Neural progenitor cell (in vitro differentiated cells): ENCODE measurements at regions not wholly inside any gene's neighbourhood (a gene's known extent, or its start where the extent isn't known, plus 50 kb on each side); places are given as distances from the start of the nearest gene placed in this dataset.

ENCODE experiments used
- DNase-seq: peaks from one replicate; pipeline ENCODE4 v3.0.0-alpha.2; 2016; ENCODE audit warnings: low spot score
- H2AFZ ChIP-seq: fragments of 200-600 bp; sonication (generic); replicated peaks from 2 replicates; pipeline ENCODE4 v1.6.1; 2016; ENCODE audit warnings: antibody characterized with exemption
- H3F3A ChIP-seq: fragments of 200-600 bp; sonication (generic); 2 replicates; pipeline ENCODE4 v1.6.1; 2016; ENCODE audit warnings: antibody characterized with exemption, low read depth
- H3K27ac ChIP-seq: fragments of 200-600 bp; sonication (generic); 2 replicates; pipeline ENCODE4 v1.5.1; 2016; ENCODE audit warnings: mild to moderate bottlenecking
- H3K27me3 ChIP-seq: fragments of 200-600 bp; sonication (generic); 2 replicates; pipeline ENCODE4 v1.6.1; 2016; ENCODE audit warnings: mild to moderate bottlenecking, moderate library complexity
- H3K36me3 ChIP-seq: fragments of 200-600 bp; sonication (generic); 2 replicates; pipeline ENCODE4 v1.5.1; 2016
- H3K4me1 ChIP-seq: fragments of 200-600 bp; sonication (generic); 2 replicates; pipeline ENCODE4 v1.6.1; 2016; ENCODE audit warnings: mixed run types
- H3K4me2 ChIP-seq: fragments of 200-600 bp; sonication (generic); 2 replicates; pipeline ENCODE4 v1.6.1; 2016
- H3K4me3 ChIP-seq: fragments of 200-600 bp; sonication (generic); 2 replicates; pipeline ENCODE4 v1.5.1; 2016
- H3K79me2 ChIP-seq: fragments of 200-600 bp; sonication (generic); 2 replicates; pipeline ENCODE4 v1.6.1; 2016; ENCODE audit warnings: low read depth
- H3K9ac ChIP-seq: fragments of 200-600 bp; sonication (generic); 2 replicates; pipeline ENCODE4 v1.6.1; 2016
- H3K9me3 ChIP-seq: fragments of 200-600 bp; sonication (generic); 2 replicates; pipeline ENCODE4 v1.5.1; 2016; ENCODE audit warnings: low read depth
- H4K20me1 ChIP-seq: fragments of 200-600 bp; sonication (generic); 2 replicates; pipeline ENCODE4 v1.6.1; 2016; ENCODE audit warnings: low read depth
- H3K27ac Mint-ChIP-seq: 3 replicates; pipeline ENCODE4 v1.8.0; 2021; ENCODE audit warnings: mixed read lengths
- H3K27me3 Mint-ChIP-seq: 2 replicates; pipeline ENCODE4 v1.8.0; 2022; ENCODE audit warnings: low read depth, mild to moderate bottlenecking, inconsistent platforms, moderate library complexity, mixed read lengths; ENCODE audit not compliant: insufficient read depth
- H3K36me3 Mint-ChIP-seq: 3 replicates; pipeline ENCODE4 v1.8.0; 2021; ENCODE audit warnings: mixed read lengths
- H3K4me1 Mint-ChIP-seq: 3 replicates; pipeline ENCODE4 v1.8.0; 2021; ENCODE audit warnings: mixed read lengths
- H3K4me3 Mint-ChIP-seq: 3 replicates; pipeline ENCODE4 v1.8.0; 2021; ENCODE audit warnings: mild to moderate bottlenecking, moderate library complexity, mixed read lengths
- H3K9me3 Mint-ChIP-seq: 3 replicates; pipeline ENCODE4 v1.8.0; 2020; ENCODE audit warnings: mixed read lengths
- EZH2 ChIP-seq: fragments of 200-600 bp; sonication (generic); IDR thresholded peaks from 2 replicates; pipeline ENCODE4 v1.6.1; 2017; ENCODE audit warnings: antibody characterized with exemption, mild to moderate bottlenecking, moderate library complexity
- EZH2phosphoT487 ChIP-seq: fragments of 200-600 bp; sonication (generic); IDR thresholded peaks from 2 replicates; pipeline ENCODE4 v1.6.1; 2017; ENCODE audit warnings: antibody characterized with exemption
- TF ChIP-seq, protein P1 (sequence below): fragments of 200-600 bp; sonication (generic); IDR thresholded peaks from 2 replicates; pipeline ENCODE4 v1.5.1; 2017; ENCODE audit warnings: antibody characterized with exemption, mild to moderate bottlenecking

DNA sequence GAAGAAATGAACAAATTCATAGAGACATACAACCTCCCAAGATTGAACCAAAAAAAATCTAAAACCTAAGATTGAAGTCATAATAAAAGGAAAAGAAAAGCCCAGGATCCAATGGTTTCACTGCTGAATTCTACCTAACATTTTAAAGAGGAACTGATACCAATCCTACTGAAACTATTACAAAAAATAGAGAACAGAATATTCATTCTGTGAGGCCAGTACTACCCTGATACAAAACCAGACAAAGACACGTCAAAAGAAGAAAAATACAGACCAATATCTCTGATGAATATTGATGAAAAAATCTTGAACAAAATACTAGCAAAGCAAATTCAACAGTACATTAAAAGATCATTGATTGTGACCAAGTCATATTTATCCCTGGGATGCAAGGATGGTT lies 128.5 kb upstream of the STEAP1 start:
- TF ChIP-seq EZH2phosphoT487, result no peak
- TF ChIP-seq, protein P1, sequence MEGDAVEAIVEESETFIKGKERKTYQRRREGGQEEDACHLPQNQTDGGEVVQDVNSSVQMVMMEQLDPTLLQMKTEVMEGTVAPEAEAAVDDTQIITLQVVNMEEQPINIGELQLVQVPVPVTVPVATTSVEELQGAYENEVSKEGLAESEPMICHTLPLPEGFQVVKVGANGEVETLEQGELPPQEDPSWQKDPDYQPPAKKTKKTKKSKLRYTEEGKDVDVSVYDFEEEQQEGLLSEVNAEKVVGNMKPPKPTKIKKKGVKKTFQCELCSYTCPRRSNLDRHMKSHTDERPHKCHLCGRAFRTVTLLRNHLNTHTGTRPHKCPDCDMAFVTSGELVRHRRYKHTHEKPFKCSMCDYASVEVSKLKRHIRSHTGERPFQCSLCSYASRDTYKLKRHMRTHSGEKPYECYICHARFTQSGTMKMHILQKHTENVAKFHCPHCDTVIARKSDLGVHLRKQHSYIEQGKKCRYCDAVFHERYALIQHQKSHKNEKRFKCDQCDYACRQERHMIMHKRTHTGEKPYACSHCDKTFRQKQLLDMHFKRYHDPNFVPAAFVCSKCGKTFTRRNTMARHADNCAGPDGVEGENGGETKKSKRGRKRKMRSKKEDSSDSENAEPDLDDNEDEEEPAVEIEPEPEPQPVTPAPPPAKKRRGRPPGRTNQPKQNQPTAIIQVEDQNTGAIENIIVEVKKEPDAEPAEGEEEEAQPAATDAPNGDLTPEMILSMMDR, result no peak
- no peak for TF ChIP-seq EZH2
- Mint-ChIP-seq H3K4me1 (no peaks in the 10 kb centered on the region), H3K36me3 (no peaks in the 10 kb centered on the region), H3K27me3 (peaks cover 2% of the 10 kb centered on the region), H3K9me3 (peaks cover 5% of the 10 kb centered on the region), H3K4me3 (no peak overlapping the region), H3K27ac (no peak overlapping the region)
- H3K4me1 ChIP-seq, result no peaks in the 10 kb centered on the region
- peaks cover 4% of the 10 kb centered on the region for H3K36me3 ChIP-seq
- H3K4me2 ChIP-seq, result no peak overlapping the region
- H3K9me3 ChIP-seq, result no peaks in the 10 kb centered on the region
- H3K4me3 ChIP-seq, result no peak overlapping the region
- no peaks in the 10 kb centered on the region for H3K79me2 ChIP-seq
- H3K27me3 ChIP-seq, result no peaks in the 10 kb centered on the region
- no peak for DNase-seq
- H3K27ac ChIP-seq, result no peak overlapping the region
- H3K9ac ChIP-seq, result no peak overlapping the region
- no peaks in the 10 kb centered on the region for H4K20me1 ChIP-seq
- H3F3A ChIP-seq, result no peaks in the 10 kb centered on the region
- H2AFZ ChIP-seq, result no peak overlapping the region

GRCh38 chr7:90033850-90034249 lies 120.4 kb upstream of the STEAP1 start:
- Mint-ChIP-seq H3K4me3 (no peak overlapping the region), H3K4me1 (peaks cover 12% of the 10 kb centered on the region), H3K9me3 (no peaks in the 10 kb centered on the region), H3K27me3 (peaks cover 3% of the 10 kb centered on the region), H3K36me3 (no peaks in the 10 kb centered on the region), H3K27ac (no peak overlapping the region)
- Histone ChIP-seq H3K27me3 (no peaks in the 10 kb centered on the region), H2AFZ (no peak overlapping the region), H3K27ac (no peak overlapping the region), H4K20me1 (no peaks in the 10 kb centered on the region), H3F3A (no peaks in the 10 kb centered on the region), H3K4me1 (no peaks in the 10 kb centered on the region), H3K4me3 (no peak overlapping the region), H3K4me2 (no peak overlapping the region), H3K36me3 (no peaks in the 10 kb centered on the region), H3K79me2 (no peaks in the 10 kb centered on the region), H3K9me3 (no peaks in the 10 kb centered on the region), H3K9ac (no peak overlapping the region)
- TF ChIP-seq EZH2phosphoT487 (no peak), EZH2 (no peak)
- TF ChIP-seq, protein P1, result no peak
- no peak for DNase-seq

DNA sequence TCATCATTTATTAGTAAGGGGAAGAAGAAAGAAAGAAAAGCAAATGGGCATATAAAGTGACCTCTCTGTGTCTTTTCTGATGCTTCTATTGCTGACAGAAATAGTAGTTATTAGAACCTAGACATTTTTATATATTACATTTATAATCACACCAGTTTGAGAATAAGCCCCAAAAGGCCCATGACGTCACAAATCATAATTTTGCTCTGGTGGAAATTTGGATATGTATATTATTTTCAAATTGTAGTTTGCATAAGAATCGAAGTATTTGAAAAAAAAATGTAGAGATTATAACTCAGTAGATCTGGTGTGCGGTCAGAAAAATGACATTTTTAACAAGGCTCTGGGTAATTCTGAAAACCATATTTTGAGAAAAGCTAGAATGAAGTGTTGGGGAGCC lies 101.2 kb upstream of the STEAP1 start:
- no peak overlapping the region for H3K27ac Mint-ChIP-seq
- Histone ChIP-seq H3K27ac (no peak overlapping the region), H3K36me3 (no peaks in the 10 kb centered on the region), H3K4me3 (no peak overlapping the region), H3K27me3 (no peaks in the 10 kb centered on the region), H3K9me3 (no peaks in the 10 kb centered on the region), H3K4me1 (no peaks in the 10 kb centered on the region), H3K4me2 (no peak overlapping the region), H4K20me1 (no peaks in the 10 kb centered on the region), H3K79me2 (no peaks in the 10 kb centered on the region), H2AFZ (no peak overlapping the region), H3K9ac (no peak overlapping the region), H3F3A (no peaks in the 10 kb centered on the region)
- TF ChIP-seq EZH2, result no peak
- no peaks in the 10 kb centered on the region for H3K4me1 Mint-ChIP-seq
- no peak overlapping the region for H3K4me3 Mint-ChIP-seq
- no peaks in the 10 kb centered on the region for H3K27me3 Mint-ChIP-seq
- DNase-seq, result no peak
- H3K36me3 Mint-ChIP-seq, result no peaks in the 10 kb centered on the region
- no peaks in the 10 kb centered on the region for H3K9me3 Mint-ChIP-seq

GRCh38 chr7:90061077-90061476 lies 93.2 kb upstream of the STEAP1 start:
- H2AFZ ChIP-seq, result no peak overlapping the region
- H3K4me3 ChIP-seq, result no peak overlapping the region
- H3K4me3 Mint-ChIP-seq, result no peak overlapping the region
- H4K20me1 ChIP-seq, result no peaks in the 10 kb centered on the region
- H3K4me1 ChIP-seq, result no peaks in the 10 kb centered on the region
- H3K36me3 Mint-ChIP-seq, result no peaks in the 10 kb centered on the region
- DNase-seq, result no peak
- no peaks in the 10 kb centered on the region for H3K9me3 Mint-ChIP-seq
- H3K9ac ChIP-seq, result no peak overlapping the region
- no peak overlapping the region for H3K27ac ChIP-seq
- no peaks in the 10 kb centered on the region for H3K79me2 ChIP-seq
- no peak for TF ChIP-seq EZH2
- TF ChIP-seq EZH2phosphoT487, result no peak
- TF ChIP-seq, protein P1, result no peak
- no peaks in the 10 kb centered on the region for H3K9me3 ChIP-seq
- no peaks in the 10 kb centered on the region for H3K36me3 ChIP-seq
- no peaks in the 10 kb centered on the region for H3K27me3 Mint-ChIP-seq
- H3K4me1 Mint-ChIP-seq, result no peaks in the 10 kb centered on the region
- H3K27me3 ChIP-seq, result no peaks in the 10 kb centered on the region
- no peaks in the 10 kb centered on the region for H3F3A ChIP-seq
- H3K4me2 ChIP-seq, result no peak overlapping the region
- no peak overlapping the region for H3K27ac Mint-ChIP-seq
